AG10803 (cell line): ENCODE measurements at regions not wholly inside any gene's neighbourhood (a gene's known extent, or its start where the extent isn't known, plus 50 kb on each side); places are given as distances from the start of the nearest gene placed in this dataset.

Source experiments
- DNase-seq: peaks from one replicate; pipeline ENCODE4 v3.0.0; 2010; ENCODE audit warnings: low read depth
- H3K4me3 ChIP-seq: 2 replicates; pipeline ENCODE4 v1.5.1; 2011; ENCODE audit warnings: mild to moderate bottlenecking, low read length, control low read depth
- CTCF ChIP-seq: conservative IDR thresholded peaks from 2 replicates; pipeline ENCODE4 v1.5.1; 2011; ENCODE audit warnings: mild to moderate bottlenecking, low read length, control low read depth, inconsistent platforms

GRCh38 chr14:31926652-31927347, 150.3 kb upstream of the ARHGAP5 start:
- no peak for DNase-seq
- no peak for TF ChIP-seq CTCF

GRCh38 chr14:31927348-31927832, 149.7 kb upstream of the ARHGAP5 start:
- H3K4me3 ChIP-seq: no peak overlapping the region
- DNase-seq: peak; percentile 94
- no peak for TF ChIP-seq CTCF

More at GRCh38 chr14:31926652-31927347, 150.3 kb upstream of the ARHGAP5 start:
- no peak overlapping the region for H3K4me3 ChIP-seq

GRCh38 chr14:31930070-31930469, 147.0 kb upstream of the ARHGAP5 start:
- no peak for TF ChIP-seq CTCF

GRCh38 chr14:31930493-31931240, 146.4 kb upstream of the ARHGAP5 start:
- no peak for TF ChIP-seq CTCF
- DNase-seq: peak; percentile 56
- H3K4me3 ChIP-seq: no peak overlapping the region

More at GRCh38 chr14:31930070-31930469, 147.0 kb upstream of the ARHGAP5 start:
- DNase-seq: no peak
- H3K4me3 ChIP-seq: no peak overlapping the region

GRCh38 chr14:31932675-31933074, 144.4 kb upstream of the ARHGAP5 start:
- no peak for DNase-seq
- TF ChIP-seq CTCF: no peak
- H3K4me3 ChIP-seq: no peak overlapping the region

- TF ChIP-seq CTCF: no peak
- no peak for DNase-seq
These were observed 143.4 kb upstream of the ARHGAP5 start for GRCh38 chr14:31933716-31934115.

More at GRCh38 chr14:31933716-31934115, 143.4 kb upstream of the ARHGAP5 start:
- H3K4me3 ChIP-seq: no peak overlapping the region
